ENCODE measurements at regions not wholly inside any gene's neighbourhood (a gene's known extent, or its start where the extent isn't known, plus 50 kb on each side); places are given as distances from the start of the nearest gene placed in this dataset.

DNA sequence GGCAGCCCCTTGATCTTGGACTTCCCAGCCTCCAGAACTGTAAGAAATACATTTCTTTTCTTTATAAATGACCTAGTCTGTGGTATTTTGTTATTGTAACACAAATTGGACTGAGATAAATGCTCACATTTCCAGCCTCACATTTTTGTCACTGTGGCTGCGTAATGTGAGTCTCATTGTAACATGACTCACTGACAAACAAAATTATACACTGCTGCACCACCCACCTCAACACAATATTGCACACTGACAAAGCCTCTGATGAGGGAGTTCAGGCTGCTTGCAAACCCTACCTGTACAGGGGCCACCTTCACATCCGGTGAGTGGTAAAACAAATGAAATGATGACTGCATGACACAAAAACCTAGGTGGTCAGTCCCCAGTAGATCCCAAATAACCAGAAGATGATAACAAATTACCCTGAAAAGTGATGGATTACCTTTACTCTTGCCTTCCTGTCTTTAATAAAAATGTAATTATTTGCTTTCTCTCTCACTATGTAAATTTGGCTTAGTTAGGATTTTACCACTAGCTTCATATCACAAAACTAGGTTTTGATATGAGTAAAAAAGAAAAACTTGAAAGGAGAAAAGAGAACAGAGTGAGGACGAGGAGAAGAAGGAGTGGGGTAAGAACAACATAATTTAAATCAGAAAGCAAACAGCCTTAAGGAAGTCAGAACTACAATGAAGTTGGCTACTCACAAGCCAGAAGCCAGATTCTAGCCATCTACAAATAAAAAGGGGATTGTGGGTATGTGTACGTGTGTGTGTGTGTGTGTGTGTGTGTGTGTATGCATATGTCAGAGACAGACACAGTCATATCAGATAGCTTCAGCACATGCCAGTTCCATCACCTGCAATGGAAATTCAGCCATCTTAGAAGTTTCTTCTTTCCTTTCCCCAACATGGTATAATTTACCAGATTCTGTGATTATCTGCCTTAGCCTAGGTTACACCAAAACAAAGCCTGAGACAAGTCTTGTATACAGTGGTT lies 53.4 kb upstream of the SESN3 start:
- no peak for DNase-seq
- no peaks in the 10 kb centered on the region for H3K4me1 Mint-ChIP-seq
- H3K4me3 Mint-ChIP-seq, result no peak overlapping the region
- no peak overlapping the region for H3K27ac Mint-ChIP-seq
- H3K9me3 Mint-ChIP-seq, result no peaks in the 10 kb centered on the region
- peaks cover 4 to 7% (median 5%) of the 10 kb centered on the region in 3 donors for H3K27me3 Mint-ChIP-seq (ENCODE audit: low read depth in 3 of 3)
- H3K36me3 Mint-ChIP-seq, result no peaks in the 10 kb centered on the region

- H3K27ac Mint-ChIP-seq, result no peak overlapping the region
- H3K36me3 Mint-ChIP-seq, result no peaks in the 10 kb centered on the region
- peaks cover 4 to 7% (median 5%) of the 10 kb centered on the region in 3 donors for H3K27me3 Mint-ChIP-seq (ENCODE audit: low read depth in 3 of 3)
- no peaks in the 10 kb centered on the region for H3K9me3 Mint-ChIP-seq
- no peak overlapping the region for H3K4me3 Mint-ChIP-seq
- DNase-seq, result no peak
- no peaks in the 10 kb centered on the region for H3K4me1 Mint-ChIP-seq
Measured at GRCh38 chr11:95283650-95284049, 52.6 kb upstream of the SESN3 start.

DNA sequence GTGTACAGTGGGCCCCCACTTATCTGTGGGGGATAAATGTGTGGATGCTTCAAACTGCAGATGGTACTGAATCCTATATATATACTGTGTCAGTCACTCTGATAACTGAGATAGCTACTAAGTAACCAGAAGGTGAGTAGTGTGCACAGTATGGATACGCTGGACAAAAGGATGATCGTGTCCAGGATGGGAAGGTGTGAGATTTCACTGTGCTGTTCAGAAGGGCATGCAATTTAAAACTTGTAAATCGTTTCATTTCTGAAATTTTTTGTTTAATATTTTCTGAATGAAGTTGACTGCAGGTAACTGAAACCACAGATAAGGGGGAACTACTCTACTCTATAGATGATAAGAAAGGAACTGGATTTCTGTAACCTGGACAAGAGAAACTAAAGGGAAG lies 52.1 kb upstream of the SESN3 start:
- Mint-ChIP-seq H3K27me3 (ENCODE audit: low read depth in 3 of 3) (peaks cover 4 to 7% (median 5%) of the 10 kb centered on the region in 3 donors), H3K27ac (no peak overlapping the region), H3K36me3 (no peaks in the 10 kb centered on the region), H3K4me3 (no peak overlapping the region), H3K4me1 (no peaks in the 10 kb centered on the region), H3K9me3 (no peaks in the 10 kb centered on the region)
- DNase-seq, result no peak

DNA sequence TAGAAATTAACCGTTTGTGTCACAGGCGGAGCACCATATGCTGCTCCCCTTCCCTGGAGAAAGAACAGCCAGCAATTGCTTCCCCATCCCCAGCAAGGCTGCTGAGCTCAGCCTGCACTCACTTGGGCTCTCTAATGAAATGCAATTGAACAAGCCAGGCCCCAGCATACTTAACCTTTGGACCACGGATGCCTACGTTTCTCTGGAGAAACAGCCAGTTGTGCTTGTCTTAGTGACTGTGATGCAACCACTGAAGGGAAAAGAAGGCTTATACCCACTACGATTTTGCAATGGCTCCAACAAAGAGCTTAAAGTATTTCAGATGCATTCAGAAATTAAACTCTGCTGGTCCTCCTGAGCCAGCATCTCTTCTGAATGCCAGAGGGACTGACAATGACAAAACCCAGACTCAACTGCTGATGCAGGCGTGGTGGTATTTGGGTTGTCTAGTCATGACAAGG lies 51.3 kb upstream of the SESN3 start:
- Mint-ChIP-seq H3K27ac (no peak overlapping the region), H3K36me3 (no peaks in the 10 kb centered on the region), H3K4me1 (no peaks in the 10 kb centered on the region), H3K9me3 (no peaks in the 10 kb centered on the region), H3K27me3 (ENCODE audit: low read depth in 3 of 3) (peaks cover 0 to 7% (median 5%) of the 10 kb centered on the region in 3 donors), H3K4me3 (no peak overlapping the region)
- no peak for DNase-seq
